Astrocyte (in vitro differentiated cells and primary cell): ENCODE measurements at regions not wholly inside any gene's neighbourhood (a gene's known extent, or its start where the extent isn't known, plus 50 kb on each side); places are given as distances from the start of the nearest gene placed in this dataset.

Source experiments
- DNase-seq: peaks from one replicate; pipeline ENCODE4 v3.0.0-alpha.2; 2010; ENCODE audit warnings: low read depth
- FAIRE-seq: peaks from 2 replicates; lab custom pipeline; 2011; peaks lifted over from hg19 to GRCh38; lab: Jason Lieb, UNC
- H2AFZ ChIP-seq: 2 replicates; pipeline ENCODE4 v1.6.0; 2012; ENCODE audit warnings: low read depth, low read length, inconsistent platforms
- H3K27ac ChIP-seq: 2 replicates; pipeline ENCODE4 v1.5.1; 2011; ENCODE audit warnings: low read depth, low read length, inconsistent platforms
- H3K27me3 ChIP-seq: 2 replicates; pipeline ENCODE4 v1.6.0; 2011; ENCODE audit warnings: low read length, inconsistent platforms; ENCODE audit not compliant: insufficient read depth
- H3K36me3 ChIP-seq: 2 replicates; pipeline ENCODE4 v1.5.1; 2011; ENCODE audit warnings: low read length, inconsistent platforms; ENCODE audit not compliant: insufficient read depth
- H3K4me1 ChIP-seq: 2 replicates; pipeline ENCODE4 v1.5.1; 2011; ENCODE audit warnings: low read length, inconsistent platforms; ENCODE audit not compliant: insufficient read depth
- H3K4me2 ChIP-seq: 2 replicates; pipeline ENCODE4 v1.6.0; 2012; ENCODE audit warnings: low read length, inconsistent platforms
- H3K4me3 ChIP-seq: 2 replicates; pipeline ENCODE4 v1.5.1; 2011; ENCODE audit warnings: low read depth, mild to moderate bottlenecking, low read length, inconsistent platforms; ENCODE audit not compliant: insufficient read depth
- H3K79me2 ChIP-seq: 2 replicates; pipeline ENCODE4 v1.6.0; 2012; ENCODE audit warnings: mild to moderate bottlenecking, low read length, inconsistent platforms; ENCODE audit not compliant: insufficient read depth
- H3K9ac ChIP-seq: 2 replicates; pipeline ENCODE4 v1.6.0; 2012; ENCODE audit warnings: mild to moderate bottlenecking, low read length, inconsistent platforms
- H3K9me3 ChIP-seq: 2 replicates; pipeline ENCODE4 v1.5.1; 2012; ENCODE audit warnings: low read depth, mild to moderate bottlenecking, low read length, inconsistent platforms; ENCODE audit not compliant: insufficient read depth
- H4K20me1 ChIP-seq: 2 replicates; pipeline ENCODE4 v1.6.0; 2012; ENCODE audit warnings: low read length, inconsistent platforms; ENCODE audit not compliant: insufficient read depth
- H3K27ac Mint-ChIP-seq: one replicate; pipeline ENCODE4 v1.8.0; 2021; ENCODE audit warnings: mild to moderate bottlenecking, mixed read lengths; ENCODE audit not compliant: unreplicated experiment
- H3K27me3 Mint-ChIP-seq: one replicate; pipeline ENCODE4 v1.8.0; 2021; ENCODE audit warnings: low read depth, mixed read lengths; ENCODE audit not compliant: unreplicated experiment
- H3K36me3 Mint-ChIP-seq: one replicate; pipeline ENCODE4 v1.8.0; 2021; ENCODE audit warnings: low read depth, mixed read lengths; ENCODE audit not compliant: unreplicated experiment
- H3K4me1 Mint-ChIP-seq: one replicate; pipeline ENCODE4 v1.8.0; 2021; ENCODE audit warnings: low read depth, mixed read lengths; ENCODE audit not compliant: unreplicated experiment
- H3K4me3 Mint-ChIP-seq: one replicate; pipeline ENCODE4 v1.8.0; 2021; ENCODE audit warnings: mild to moderate bottlenecking, moderate library complexity, mixed read lengths; ENCODE audit not compliant: unreplicated experiment
- H3K9me3 Mint-ChIP-seq: one replicate; pipeline ENCODE4 v1.8.0; 2021; ENCODE audit warnings: mild to moderate bottlenecking, mixed read lengths; ENCODE audit not compliant: unreplicated experiment
- CTCF ChIP-seq: IDR thresholded peaks from 2 replicates; pipeline ENCODE4 v1.5.1; 2011; ENCODE audit warnings: low read depth, mild to moderate bottlenecking, inconsistent platforms, low read length, moderate library complexity; ENCODE audit not compliant: insufficient read depth
- EZH2 ChIP-seq: IDR thresholded peaks from 2 replicates; pipeline ENCODE4 v1.6.1; 2012; ENCODE audit warnings: mild to moderate bottlenecking, low read length, inconsistent platforms; ENCODE audit not compliant: insufficient read depth

DNA sequence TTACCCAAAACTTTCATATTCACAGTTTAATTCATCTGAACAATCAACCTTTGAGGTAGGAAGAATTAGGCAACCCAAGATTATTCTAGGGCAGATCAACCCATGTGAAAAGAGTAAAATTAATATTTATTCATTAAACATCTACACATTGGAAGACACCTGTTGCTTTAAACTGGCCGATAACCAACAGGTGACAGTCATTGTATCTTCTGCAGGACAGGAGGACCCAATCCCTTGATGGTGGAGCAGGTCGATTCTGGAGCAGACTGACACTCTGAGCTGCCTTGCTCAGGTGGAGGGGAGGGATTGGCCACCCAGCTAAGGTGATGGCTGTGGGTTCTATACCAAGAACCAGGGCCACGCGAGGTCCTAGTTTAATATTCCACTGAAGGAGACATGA lies 230.3 kb downstream of the OSR1 start:
- no peak overlapping the region for H3K27ac Mint-ChIP-seq
- H3K4me1 Mint-ChIP-seq: peaks cover 19% of the 10 kb centered on the region
- Histone ChIP-seq H3K9me3 (no peaks in the 10 kb centered on the region), H3K9ac (no peak overlapping the region), H3K4me2 (no peak overlapping the region), H3K27me3 (no peaks in the 10 kb centered on the region), H3K27ac (no peak overlapping the region), H2AFZ (no peak overlapping the region), H4K20me1 (no peaks in the 10 kb centered on the region), H3K79me2 (no peaks in the 10 kb centered on the region), H3K36me3 (no peaks in the 10 kb centered on the region), H3K4me3 (no peak overlapping the region), H3K4me1 (peaks cover 33% of the 10 kb centered on the region)
- TF ChIP-seq CTCF (no peak), EZH2 (no peak)
- no peaks in the 10 kb centered on the region for H3K9me3 Mint-ChIP-seq
- FAIRE-seq (no peak), DNase-seq (no peak)
- H3K4me3 Mint-ChIP-seq: no peak overlapping the region
- H3K27me3 Mint-ChIP-seq: no peaks in the 10 kb centered on the region
- no peaks in the 10 kb centered on the region for H3K36me3 Mint-ChIP-seq

DNA sequence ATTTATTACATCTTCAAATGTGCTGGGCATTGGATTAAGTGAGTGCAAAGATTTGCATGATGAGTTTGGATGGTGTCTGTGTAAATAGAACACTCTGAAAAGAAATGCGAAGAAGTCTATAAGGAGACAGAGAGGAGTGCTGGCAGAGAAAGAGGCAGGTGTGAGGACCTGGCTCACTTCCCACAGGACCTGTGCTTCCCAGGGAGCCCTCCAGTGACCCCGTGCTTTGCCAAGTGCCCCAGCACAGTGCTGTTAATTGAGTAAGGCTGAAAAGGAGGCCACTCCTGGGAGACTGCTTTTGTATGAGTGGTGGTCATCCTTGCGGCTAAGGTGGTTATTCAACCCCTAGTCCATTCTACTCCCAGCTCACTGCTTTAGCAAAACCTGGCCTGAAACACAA lies 230.8 kb downstream of the OSR1 start:
- H3K4me1 ChIP-seq: peaks cover 33% of the 10 kb centered on the region
- Mint-ChIP-seq H3K27ac (no peak overlapping the region), H3K4me3 (no peak overlapping the region), H3K4me1 (peaks cover 19% of the 10 kb centered on the region), H3K27me3 (no peaks in the 10 kb centered on the region), H3K9me3 (no peaks in the 10 kb centered on the region), H3K36me3 (no peaks in the 10 kb centered on the region)
- no peaks in the 10 kb centered on the region for H4K20me1 ChIP-seq
- no peaks in the 10 kb centered on the region for H3K27me3 ChIP-seq
- FAIRE-seq (no peak), DNase-seq (no peak)
- no peaks in the 10 kb centered on the region for H3K79me2 ChIP-seq
- no peak overlapping the region for H3K9ac ChIP-seq
- TF ChIP-seq CTCF: no peak
- TF ChIP-seq EZH2: no peak
- H2AFZ ChIP-seq: no peak overlapping the region
- no peaks in the 10 kb centered on the region for H3K36me3 ChIP-seq
- no peak overlapping the region for H3K4me3 ChIP-seq
- H3K27ac ChIP-seq: no peak overlapping the region
- no peak overlapping the region for H3K4me2 ChIP-seq
- no peaks in the 10 kb centered on the region for H3K9me3 ChIP-seq

- H3K27me3 ChIP-seq: no peaks in the 10 kb centered on the region
- no peak overlapping the region for H3K4me3 ChIP-seq
- no peaks in the 10 kb centered on the region for H3K9me3 ChIP-seq
- no peak for DNase-seq
- no peaks in the 10 kb centered on the region for H4K20me1 ChIP-seq
- FAIRE-seq: no peak
- peaks cover 27% of the 10 kb centered on the region for H3K4me1 Mint-ChIP-seq
- no peaks in the 10 kb centered on the region for H3K36me3 Mint-ChIP-seq
- no peak overlapping the region for H3K4me2 ChIP-seq
- no peaks in the 10 kb centered on the region for H3K36me3 ChIP-seq
- no peak overlapping the region for H3K27ac ChIP-seq
- no peak overlapping the region for H2AFZ ChIP-seq
- H3K4me1 ChIP-seq: peaks cover 39% of the 10 kb centered on the region
- no peaks in the 10 kb centered on the region for H3K27me3 Mint-ChIP-seq
- no peaks in the 10 kb centered on the region for H3K79me2 ChIP-seq
- TF ChIP-seq EZH2: no peak
- TF ChIP-seq CTCF: no peak
- H3K9ac ChIP-seq: no peak overlapping the region
- no peak overlapping the region for H3K27ac Mint-ChIP-seq
- H3K4me3 Mint-ChIP-seq: no peak overlapping the region
- no peaks in the 10 kb centered on the region for H3K9me3 Mint-ChIP-seq
These were observed 232.3 kb downstream of the OSR1 start for GRCh38 chr2:19125901-19126680.
